ENCODE measurements at regions not wholly inside any gene's neighbourhood (a gene's known extent, or its start where the extent isn't known, plus 50 kb on each side); places are given as distances from the start of the nearest gene placed in this dataset.
A peak's percentile ranks its signal among the peaks of the same experiment; 100 is the strongest.
"Not testable (repeated sequence)": the region's sequence is repeated elsewhere in the genome, so short reads cannot be mapped to it uniquely, and the experiment has no call there.

GRCh38 chr2:61737841-61738240 lies 116.0 kb downstream of the FAM161A start:
- Mint-ChIP-seq H3K9me3 (no peaks in the 10 kb centered on the region), H3K27ac (no peak overlapping the region), H3K27me3 (peaks cover 5% of the 10 kb centered on the region), H3K4me3 (no peak overlapping the region), H3K4me1 (ENCODE audit: low read depth) (no peaks in the 10 kb centered on the region), H3K36me3 (ENCODE audit: low read depth) (no peaks in the 10 kb centered on the region)
- no peak for DNase-seq

- peaks cover 5% of the 10 kb centered on the region for H3K27me3 Mint-ChIP-seq
- no peak for DNase-seq
- no peaks in the 10 kb centered on the region for H3K4me1 Mint-ChIP-seq (ENCODE audit: low read depth)
- no peaks in the 10 kb centered on the region for H3K9me3 Mint-ChIP-seq
- no peaks in the 10 kb centered on the region for H3K36me3 Mint-ChIP-seq (ENCODE audit: low read depth)
- H3K27ac Mint-ChIP-seq: no peak overlapping the region
- no peak overlapping the region for H3K4me3 Mint-ChIP-seq
Measured at GRCh38 chr2:61736953-61737352, 116.9 kb downstream of the FAM161A start.

- Mint-ChIP-seq H3K27ac (no peak overlapping the region), H3K4me1 (ENCODE audit: low read depth) (no peaks in the 10 kb centered on the region), H3K9me3 (no peaks in the 10 kb centered on the region), H3K36me3 (ENCODE audit: low read depth) (no peaks in the 10 kb centered on the region), H3K27me3 (peaks cover 5% of the 10 kb centered on the region), H3K4me3 (no peak overlapping the region)
- DNase-seq: no peak
Measured at GRCh38 chr2:61733563-61733962, 120.3 kb downstream of the FAM161A start.

GRCh38 chr2:61732787-61733186 lies 121.1 kb downstream of the FAM161A start:
- H3K27ac Mint-ChIP-seq: no peak overlapping the region
- DNase-seq: no peak
- H3K4me1 Mint-ChIP-seq (ENCODE audit: low read depth): peaks cover 3% of the 10 kb centered on the region
- H3K9me3 Mint-ChIP-seq: no peaks in the 10 kb centered on the region
- H3K36me3 Mint-ChIP-seq (ENCODE audit: low read depth): no peaks in the 10 kb centered on the region
- H3K27me3 Mint-ChIP-seq: peaks cover 8% of the 10 kb centered on the region
- no peak overlapping the region for H3K4me3 Mint-ChIP-seq

GRCh38 chr2:61727746-61728145 lies 126.1 kb downstream of the FAM161A start:
- H3K9me3 Mint-ChIP-seq: peaks cover 8% of the 10 kb centered on the region
- H3K36me3 Mint-ChIP-seq (ENCODE audit: low read depth): no peaks in the 10 kb centered on the region
- peaks cover 12% of the 10 kb centered on the region for H3K4me1 Mint-ChIP-seq (ENCODE audit: low read depth)
- no peak overlapping the region for H3K4me3 Mint-ChIP-seq
- H3K27ac Mint-ChIP-seq: peak overlapping the region; percentile 15
- H3K27me3 Mint-ChIP-seq: peaks cover 5% of the 10 kb centered on the region
- DNase-seq: no peak

GRCh38 chr2:61726456-61727209 lies 127.2 kb downstream of the FAM161A start:
- H3K36me3 Mint-ChIP-seq (ENCODE audit: low read depth): no peaks in the 10 kb centered on the region
- DNase-seq: no peak
- H3K4me1 Mint-ChIP-seq (ENCODE audit: low read depth): peaks cover 12% of the 10 kb centered on the region
- peaks cover 8% of the 10 kb centered on the region for H3K9me3 Mint-ChIP-seq
- peaks cover 5% of the 10 kb centered on the region for H3K27me3 Mint-ChIP-seq
- no peak overlapping the region for H3K27ac Mint-ChIP-seq
- H3K4me3 Mint-ChIP-seq: no peak overlapping the region

- DNase-seq, H3K9me3 Mint-ChIP-seq: not testable (repeated sequence)
Measured at GRCh38 chr2:61723364-61723763, 130.5 kb downstream of the FAM161A start.

GRCh38 chr2:61722800-61723199 lies 131.1 kb downstream of the FAM161A start:
- no peaks in the 10 kb centered on the region for H3K36me3 Mint-ChIP-seq (ENCODE audit: low read depth)
- H3K4me1 Mint-ChIP-seq (ENCODE audit: low read depth): peaks cover 9% of the 10 kb centered on the region
- H3K27ac Mint-ChIP-seq: no peak overlapping the region
- peaks cover 8% of the 10 kb centered on the region for H3K9me3 Mint-ChIP-seq
- no peak overlapping the region for H3K4me3 Mint-ChIP-seq
- peaks cover 2% of the 10 kb centered on the region for H3K27me3 Mint-ChIP-seq
- DNase-seq: no peak

More at GRCh38 chr2:61723364-61723763, 130.5 kb downstream of the FAM161A start:
- not testable (repeated sequence) for H3K36me3 Mint-ChIP-seq (ENCODE audit: low read depth); H3K4me3 Mint-ChIP-seq; H3K27me3 Mint-ChIP-seq; H3K27ac Mint-ChIP-seq
- H3K4me1 Mint-ChIP-seq (ENCODE audit: low read depth): peaks cover 12% of the 10 kb centered on the region

- Mint-ChIP-seq H3K36me3 (ENCODE audit: low read depth) (no peaks in the 10 kb centered on the region), H3K4me1 (ENCODE audit: low read depth) (peaks cover 5% of the 10 kb centered on the region), H3K4me3 (no peak overlapping the region), H3K27me3 (peaks cover 2% of the 10 kb centered on the region), H3K27ac (no peak overlapping the region), H3K9me3 (peaks cover 8% of the 10 kb centered on the region)
- no peak for DNase-seq
Measured at GRCh38 chr2:61722318-61722717, 131.5 kb downstream of the FAM161A start.

- Mint-ChIP-seq H3K27ac (no peak overlapping the region), H3K4me1 (ENCODE audit: low read depth) (no peaks in the 10 kb centered on the region), H3K9me3 (peaks cover 1% of the 10 kb centered on the region), H3K36me3 (ENCODE audit: low read depth) (no peaks in the 10 kb centered on the region), H3K27me3 (no peaks in the 10 kb centered on the region), H3K4me3 (no peak overlapping the region)
- no peak for DNase-seq
Measured at GRCh38 chr2:61721382-61721781, 132.5 kb downstream of the FAM161A start.

GRCh38 chr2:61720911-61721310 lies 132.9 kb downstream of the FAM161A start:
- Mint-ChIP-seq H3K4me1 (ENCODE audit: low read depth) (no peaks in the 10 kb centered on the region), H3K27me3 (no peaks in the 10 kb centered on the region), H3K4me3 (no peak overlapping the region), H3K27ac (no peak overlapping the region), H3K36me3 (ENCODE audit: low read depth) (no peaks in the 10 kb centered on the region), H3K9me3 (no peaks in the 10 kb centered on the region)
- no peak for DNase-seq

GRCh38 chr2:61718965-61719364 lies 134.9 kb downstream of the FAM161A start:
- DNase-seq: no peak
- Mint-ChIP-seq H3K27me3 (no peaks in the 10 kb centered on the region), H3K4me3 (no peak overlapping the region), H3K27ac (no peak overlapping the region), H3K36me3 (ENCODE audit: low read depth) (no peaks in the 10 kb centered on the region), H3K9me3 (no peaks in the 10 kb centered on the region), H3K4me1 (ENCODE audit: low read depth) (no peaks in the 10 kb centered on the region)

- Mint-ChIP-seq H3K27me3 (no peaks in the 10 kb centered on the region), H3K4me3 (no peak overlapping the region), H3K27ac (no peak overlapping the region), H3K4me1 (ENCODE audit: low read depth) (no peaks in the 10 kb centered on the region), H3K9me3 (no peaks in the 10 kb centered on the region), H3K36me3 (ENCODE audit: low read depth) (no peaks in the 10 kb centered on the region)
- no peak for DNase-seq
Measured at GRCh38 chr2:61715506-61715905, 138.4 kb downstream of the FAM161A start.

GRCh38 chr2:61714210-61714609 lies 139.7 kb downstream of the FAM161A start:
- no peak for DNase-seq
- no peaks in the 10 kb centered on the region for H3K9me3 Mint-ChIP-seq

GRCh38 chr2:61713457-61713856 lies 140.4 kb downstream of the FAM161A start:
- no peaks in the 10 kb centered on the region for H3K27me3 Mint-ChIP-seq
- DNase-seq: no peak
- H3K4me3 Mint-ChIP-seq: no peak overlapping the region
- no peaks in the 10 kb centered on the region for H3K9me3 Mint-ChIP-seq
- no peaks in the 10 kb centered on the region for H3K36me3 Mint-ChIP-seq (ENCODE audit: low read depth)
- H3K27ac Mint-ChIP-seq: no peak overlapping the region
- H3K4me1 Mint-ChIP-seq (ENCODE audit: low read depth): no peaks in the 10 kb centered on the region

More at GRCh38 chr2:61714210-61714609, 139.7 kb downstream of the FAM161A start:
- Mint-ChIP-seq H3K27ac (no peak overlapping the region), H3K4me3 (no peak overlapping the region), H3K4me1 (ENCODE audit: low read depth) (no peaks in the 10 kb centered on the region), H3K27me3 (no peaks in the 10 kb centered on the region), H3K36me3 (ENCODE audit: low read depth) (no peaks in the 10 kb centered on the region)

GRCh38 chr2:61712060-61712459 lies 141.8 kb downstream of the FAM161A start:
- H3K27ac Mint-ChIP-seq: no peak overlapping the region
- no peaks in the 10 kb centered on the region for H3K9me3 Mint-ChIP-seq
- no peak for DNase-seq
- H3K36me3 Mint-ChIP-seq (ENCODE audit: low read depth): no peaks in the 10 kb centered on the region
- peaks cover 5% of the 10 kb centered on the region for H3K4me1 Mint-ChIP-seq (ENCODE audit: low read depth)
- H3K27me3 Mint-ChIP-seq: no peaks in the 10 kb centered on the region
- H3K4me3 Mint-ChIP-seq: no peak overlapping the region
